ENCODE measurements at regions not wholly inside any gene's neighbourhood (a gene's known extent, or its start where the extent isn't known, plus 50 kb on each side); places are given as distances from the start of the nearest gene placed in this dataset.

DNA sequence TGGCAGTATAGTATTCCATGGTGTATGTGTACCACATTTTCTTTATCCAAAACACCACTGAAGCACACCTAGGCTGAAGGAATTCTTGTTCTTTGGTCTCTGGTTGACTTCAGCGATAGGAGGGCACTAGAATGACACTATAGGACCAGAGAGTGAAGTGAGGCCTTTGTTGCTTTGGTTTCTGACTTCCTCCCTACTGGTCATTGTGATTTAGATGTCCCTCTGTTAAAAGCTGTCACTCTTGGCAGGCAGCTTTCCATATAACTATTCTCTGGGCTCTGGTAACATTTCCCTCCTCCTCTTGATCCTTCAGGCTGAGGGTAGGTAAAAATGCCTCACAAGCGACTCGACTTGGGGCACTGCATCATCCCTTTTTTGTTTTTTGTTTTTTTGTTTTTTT is 236.3 kb downstream of the MAFB start:
- TF ChIP-seq, protein P1, sequence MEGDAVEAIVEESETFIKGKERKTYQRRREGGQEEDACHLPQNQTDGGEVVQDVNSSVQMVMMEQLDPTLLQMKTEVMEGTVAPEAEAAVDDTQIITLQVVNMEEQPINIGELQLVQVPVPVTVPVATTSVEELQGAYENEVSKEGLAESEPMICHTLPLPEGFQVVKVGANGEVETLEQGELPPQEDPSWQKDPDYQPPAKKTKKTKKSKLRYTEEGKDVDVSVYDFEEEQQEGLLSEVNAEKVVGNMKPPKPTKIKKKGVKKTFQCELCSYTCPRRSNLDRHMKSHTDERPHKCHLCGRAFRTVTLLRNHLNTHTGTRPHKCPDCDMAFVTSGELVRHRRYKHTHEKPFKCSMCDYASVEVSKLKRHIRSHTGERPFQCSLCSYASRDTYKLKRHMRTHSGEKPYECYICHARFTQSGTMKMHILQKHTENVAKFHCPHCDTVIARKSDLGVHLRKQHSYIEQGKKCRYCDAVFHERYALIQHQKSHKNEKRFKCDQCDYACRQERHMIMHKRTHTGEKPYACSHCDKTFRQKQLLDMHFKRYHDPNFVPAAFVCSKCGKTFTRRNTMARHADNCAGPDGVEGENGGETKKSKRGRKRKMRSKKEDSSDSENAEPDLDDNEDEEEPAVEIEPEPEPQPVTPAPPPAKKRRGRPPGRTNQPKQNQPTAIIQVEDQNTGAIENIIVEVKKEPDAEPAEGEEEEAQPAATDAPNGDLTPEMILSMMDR (IDR thresholded peaks at IDR 0.05), result no peak
- TF ChIP-seq EP300 (IDR thresholded peaks at IDR 0.05) (no peak), POLR2AphosphoS5 (IDR thresholded peaks at IDR 0.05) (no peak), POLR2A (IDR thresholded peaks at IDR 0.05) (no peak)
